Upper lobe of left lung (tissue), 6 donors: ENCODE measurements at regions not wholly inside any gene's neighbourhood (a gene's known extent, or its start where the extent isn't known, plus 50 kb on each side); places are given as distances from the start of the nearest gene placed in this dataset.

Experiments
- ATAC-seq, 2 donors: fragments of 200-7000 bp; cut with Tn5 transposase; one replicate each; pipeline ENCODE4 v1.9.1; 2022; ENCODE audit warnings: mild to moderate bottlenecking in 2 of 2, moderate library complexity in 2 of 2; ENCODE audit not compliant: low FRiP score in 2 of 2
- DNase-seq, 2 donors: peaks; one replicate each; pipeline ENCODE4 v3.0.0-alpha.2; 2019 to 2020
- H3K27ac ChIP-seq, 4 donors: fragments of 200-600 bp; sonication (generic); one replicate each; pipeline ENCODE4 v1.5.1; 2016 to 2019
- H3K27me3 ChIP-seq, 4 donors: fragments of 200-600 bp; sonication (generic); one replicate each; pipeline ENCODE4 v1.5.1; 2017 to 2019
- H3K36me3 ChIP-seq, 4 donors: fragments of 200-600 bp; sonication (generic); one replicate each; pipeline ENCODE4 v1.5.1; 2016 to 2019
- H3K4me1 ChIP-seq, 4 donors: fragments of 200-600 bp; sonication (generic); one replicate each; pipeline ENCODE4 v1.5.1; 2018 to 2019
- H3K4me3 ChIP-seq, 4 donors: fragments of 200-600 bp; sonication (generic); one replicate each; pipeline ENCODE4 v1.5.1; 2017 to 2019; ENCODE audit warnings: mild to moderate bottlenecking in 2 of 4, moderate library complexity in 1 of 4
- H3K9me3 ChIP-seq, 4 donors: fragments of 200-600 bp; sonication (generic); one replicate each; pipeline ENCODE4 v1.5.1; 2018 to 2019
- CTCF ChIP-seq, 6 experiments: fragments of 450-650 bp in 4 of 6; fragments of 200-600 bp in 2 of 6; sonication (generic) in 2 of 6; IDR thresholded peaks; one replicate each; pipeline ENCODE4 v1.5.1; 2016 to 2019; ENCODE audit warnings: antibody characterized with exemption in 6 of 6
- EP300 ChIP-seq, 4 donors: sonication (generic); formaldehyde crosslinking; IDR thresholded peaks; one replicate each; pipeline ENCODE4 v1.5.1; 2017; ENCODE audit warnings: antibody characterized with exemption in 4 of 4, control low read depth in 2 of 4
- POLR2A ChIP-seq, 4 donors: fragments of 450-650 bp; IDR thresholded peaks; one replicate each; pipeline ENCODE4 v1.5.1; 2016 to 2017; ENCODE audit warnings: antibody characterized with exemption in 4 of 4, mild to moderate bottlenecking in 2 of 4
- POLR2AphosphoS5 ChIP-seq, 2 donors: sonication (generic); formaldehyde crosslinking; IDR thresholded peaks; one replicate each; pipeline ENCODE4 v1.5.1; 2017; ENCODE audit warnings: antibody characterized with exemption in 2 of 2
- WGBS, 2 donors: methylation state at CpG; one replicate each; pipeline ENCODE4 v1.1.5; 2017 to 2018; 5-methylcytosine and 5-hydroxymethylcytosine counted together
- donor health status: DM: no; HTN: no; CAD: no; lungs with moderate emphysema.
- donor health status: DM: no; HTN: yes; CAD: no; lungs with severe emphysema.

- TF ChIP-seq POLR2A (IDR thresholded peaks at IDR 0.05) (no peak), POLR2AphosphoS5 (IDR thresholded peaks at IDR 0.05) (no peak), EP300 (IDR thresholded peaks at IDR 0.05) (no peak), CTCF (IDR thresholded peaks at IDR 0.05) (no peak)
- H3K4me1 ChIP-seq: peaks cover 0 to 13% (median 3%) of the 10 kb centered on the region in 4 donors
- no peak overlapping the region for H3K4me3 ChIP-seq
- DNase-seq (no peak), ATAC-seq (no peak)
- WGBS, 2 donors: 74% methylated on average over 10 of the region's 10 CpGs
- no peaks in the 10 kb centered on the region for H3K36me3 ChIP-seq
- no peaks in the 10 kb centered on the region for H3K27me3 ChIP-seq
- no peaks in the 10 kb centered on the region for H3K9me3 ChIP-seq
- no peak overlapping the region for H3K27ac ChIP-seq
Observed at GRCh38 chr6:22886650-22887581, 317.6 kb downstream of the HDGFL1 start.

GRCh38 chr6:22888163-22888752, 318.9 kb downstream of the HDGFL1 start:
- DNase-seq (no peak), ATAC-seq (peak; percentile 11 to 64)
- no peak overlapping the region for H3K4me3 ChIP-seq
- no peak overlapping the region for H3K27ac ChIP-seq
- peaks cover 0 to 13% (median 3%) of the 10 kb centered on the region in 4 donors for H3K4me1 ChIP-seq
- no peak for TF ChIP-seq POLR2AphosphoS5 (IDR thresholded peaks at IDR 0.05)
- peak in 1 of 4 donors; percentile 81 for TF ChIP-seq EP300 (IDR thresholded peaks at IDR 0.05)
- no peaks in the 10 kb centered on the region for H3K27me3 ChIP-seq
- H3K9me3 ChIP-seq: no peaks in the 10 kb centered on the region
- no peaks in the 10 kb centered on the region for H3K36me3 ChIP-seq
- WGBS, 2 donors: 49 to 53% methylated on average over 3 of the region's 3 CpGs

GRCh38 chr6:22891934-22892333, 322.6 kb downstream of the HDGFL1 start:
- Histone ChIP-seq H3K27ac (no peak overlapping the region), H3K9me3 (no peaks in the 10 kb centered on the region), H3K4me1 (peaks cover 0 to 8% (median 3%) of the 10 kb centered on the region in 4 donors), H3K4me3 (no peak overlapping the region), H3K27me3 (no peaks in the 10 kb centered on the region), H3K36me3 (no peaks in the 10 kb centered on the region)
- no peak for TF ChIP-seq POLR2AphosphoS5 (IDR thresholded peaks at IDR 0.05)
- no peak for TF ChIP-seq POLR2A (IDR thresholded peaks at IDR 0.05)
- TF ChIP-seq CTCF (IDR thresholded peaks at IDR 0.05): no peak
- TF ChIP-seq EP300 (IDR thresholded peaks at IDR 0.05): no peak
- ATAC-seq (no peak), DNase-seq (no peak)
- 89 to 91% methylated on average over 4 of the region's 4 CpGs for WGBS, 2 donors

- DNase-seq: no peak
- ATAC-seq: peak in 1 of 2 donors; percentile 90
- Histone ChIP-seq H3K27ac (no peak overlapping the region), H3K36me3 (no peaks in the 10 kb centered on the region), H3K4me1 (peaks cover 0 to 7% (median 3%) of the 10 kb centered on the region in 4 donors), H3K27me3 (no peaks in the 10 kb centered on the region), H3K9me3 (no peaks in the 10 kb centered on the region), H3K4me3 (no peak overlapping the region)
- TF ChIP-seq CTCF (IDR thresholded peaks at IDR 0.05) (no peak), EP300 (IDR thresholded peaks at IDR 0.05) (peak in 1 of 4 donors; percentile 18)
- WGBS, 2 donors: 47 to 74% methylated on average over 2 of the region's 2 CpGs
Observed at GRCh38 chr6:22892452-22892851, 323.1 kb downstream of the HDGFL1 start.

GRCh38 chr6:22896696-22897095, 327.3 kb downstream of the HDGFL1 start:
- H3K36me3 ChIP-seq: no peaks in the 10 kb centered on the region
- H3K4me1 ChIP-seq: no peaks in the 10 kb centered on the region
- no peak overlapping the region for H3K4me3 ChIP-seq
- no peaks in the 10 kb centered on the region for H3K9me3 ChIP-seq
- DNase-seq: no peak
- TF ChIP-seq POLR2AphosphoS5 (IDR thresholded peaks at IDR 0.05): no peak
- no peak for TF ChIP-seq POLR2A (IDR thresholded peaks at IDR 0.05)
- no peak for TF ChIP-seq CTCF (IDR thresholded peaks at IDR 0.05)
- no peak for TF ChIP-seq EP300 (IDR thresholded peaks at IDR 0.05)
- H3K27ac ChIP-seq: no peak overlapping the region
- no peak for ATAC-seq
- H3K27me3 ChIP-seq: no peaks in the 10 kb centered on the region
- 70 to 83% methylated on average over 3 of the region's 3 CpGs for WGBS, 2 donors
